ENCODE measurements at regions not wholly inside any gene's neighbourhood (a gene's known extent, or its start where the extent isn't known, plus 50 kb on each side); places are given as distances from the start of the nearest gene placed in this dataset.

- TF ChIP-seq POLR2A (IDR thresholded peaks at IDR 0.05), result no peak
- no peak for TF ChIP-seq CTCF (IDR thresholded peaks at IDR 0.05)
Measured at GRCh38 chr6:81668615-81669047, 83.8 kb downstream of the TENT5A start.

Data from testis (tissue), 2 donors.